ENCODE measurements at regions not wholly inside any gene's neighbourhood (a gene's known extent, or its start where the extent isn't known, plus 50 kb on each side); places are given as distances from the start of the nearest gene placed in this dataset.

DNA sequence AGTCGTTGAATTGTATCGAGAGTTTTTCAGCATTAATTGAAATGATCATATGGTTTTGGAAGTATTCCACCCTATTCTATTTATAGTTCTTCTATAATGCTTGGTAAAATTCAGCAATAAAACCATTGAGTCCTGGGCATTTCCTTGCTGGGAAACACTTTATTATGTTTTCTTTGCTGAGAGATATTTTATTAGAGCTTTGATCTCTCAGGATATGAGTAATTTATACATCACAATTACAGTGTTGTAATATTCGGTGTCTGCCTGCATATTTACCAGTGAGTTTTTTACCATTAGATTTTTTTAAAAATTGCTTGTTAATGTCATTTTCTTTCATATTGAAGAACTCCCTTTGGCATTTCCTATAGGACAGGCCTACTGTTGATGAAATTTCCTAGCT is 402.7 kb upstream of the FSIP2 start:
- POLR2A ChIA-PET = no interaction called here
- TF ChIP-seq CTCF (IDR thresholded peaks at IDR 0.05; ENCODE audit: control extremely low read depth, extremely low read depth, low read depth, missing control alignments) = no peak
- DNase-seq (ENCODE audit: extremely low spot score) = no peak
- CTCF ChIA-PET = interaction anchor here (1.5 to 2.9 kb wide), 2 partner anchors 9 to 11 kb away, joined by 4 to 9 read pairs; no protein-coding TSS in a partner anchor

DNA sequence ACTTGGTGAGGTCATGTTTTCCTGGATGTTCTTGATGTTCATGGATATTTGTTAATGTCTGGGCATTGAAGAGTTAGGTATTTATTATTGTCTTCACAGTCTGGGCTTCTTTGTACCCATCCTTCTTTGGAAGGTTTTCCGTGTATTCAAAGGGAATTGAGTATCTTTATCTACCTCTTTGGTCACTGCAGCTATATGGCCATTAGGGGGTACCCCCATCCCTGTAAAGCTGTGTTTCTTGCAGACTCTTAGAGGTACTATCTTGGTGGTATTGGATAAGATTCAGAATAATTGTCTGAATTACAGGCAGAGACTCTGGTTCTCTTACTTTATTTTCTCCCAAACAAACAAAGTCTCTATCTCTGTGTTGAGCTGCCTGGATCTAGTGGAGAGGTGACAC is 401.6 kb upstream of the FSIP2 start:
- ChIA-PET CTCF (interaction anchor here (1.2 to 2.9 kb wide), 4 partner anchors 9 to 19 kb away, joined by 3 to 9 read pairs (median 5); no protein-coding TSS in a partner anchor), POLR2A (no interaction called here)
- no peak for DNase-seq (ENCODE audit: extremely low spot score)
- no peak for TF ChIP-seq CTCF (IDR thresholded peaks at IDR 0.05; ENCODE audit: control extremely low read depth, extremely low read depth, low read depth, missing control alignments)

- POLR2A ChIA-PET = no interaction called here
- CTCF ChIA-PET = interaction anchor here (0.8 to 2.9 kb wide), 6 partner anchors 8 to 401 kb away, joined by 3 to 9 read pairs (median 4); partner anchors contain the start of gene FSIP2
- TF ChIP-seq CTCF (IDR thresholded peaks at IDR 0.05; ENCODE audit: control extremely low read depth, extremely low read depth, low read depth, missing control alignments) = no peak
- DNase-seq (ENCODE audit: extremely low spot score) = no peak
Observed at GRCh38 chr2:185338104-185338503, 400.5 kb upstream of the FSIP2 start.

DNA sequence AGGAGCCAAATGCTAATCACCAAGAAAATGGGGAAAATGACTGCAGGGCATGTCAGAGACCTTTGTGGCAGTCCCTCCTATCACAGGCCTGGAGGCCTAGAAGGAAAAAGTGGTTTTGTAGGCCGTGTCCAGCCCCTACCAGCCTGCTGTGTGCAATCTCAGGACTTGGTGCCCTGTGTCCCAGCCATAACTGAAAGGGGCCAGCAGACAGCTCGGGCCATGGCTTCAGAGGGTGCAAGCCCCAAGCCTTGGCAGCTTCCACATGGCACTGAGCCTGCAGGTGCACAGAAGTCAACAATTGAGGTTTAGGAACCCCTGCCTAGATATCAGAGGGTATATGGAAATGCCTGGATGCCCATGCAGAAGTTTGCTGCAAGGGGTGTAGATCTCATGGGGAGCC is 391.2 kb upstream of the FSIP2 start:
- CTCF ChIA-PET = interaction anchor here (1.4 kb wide), 1 partner anchor 10 kb away, joined by 5 read pairs; no protein-coding TSS in a partner anchor
- DNase-seq (ENCODE audit: extremely low spot score) = no peak
- TF ChIP-seq CTCF (IDR thresholded peaks at IDR 0.05; ENCODE audit: control extremely low read depth, extremely low read depth, low read depth, missing control alignments) = no peak
- POLR2A ChIA-PET = no interaction called here

- no peak for DNase-seq (ENCODE audit: extremely low spot score)
- POLR2A ChIA-PET = no interaction called here
- CTCF ChIA-PET = no interaction called here
- no peak for TF ChIP-seq CTCF (IDR thresholded peaks at IDR 0.05; ENCODE audit: control extremely low read depth, extremely low read depth, low read depth, missing control alignments)
Observed at GRCh38 chr2:185360776-185361175, 377.8 kb upstream of the FSIP2 start.

DNA sequence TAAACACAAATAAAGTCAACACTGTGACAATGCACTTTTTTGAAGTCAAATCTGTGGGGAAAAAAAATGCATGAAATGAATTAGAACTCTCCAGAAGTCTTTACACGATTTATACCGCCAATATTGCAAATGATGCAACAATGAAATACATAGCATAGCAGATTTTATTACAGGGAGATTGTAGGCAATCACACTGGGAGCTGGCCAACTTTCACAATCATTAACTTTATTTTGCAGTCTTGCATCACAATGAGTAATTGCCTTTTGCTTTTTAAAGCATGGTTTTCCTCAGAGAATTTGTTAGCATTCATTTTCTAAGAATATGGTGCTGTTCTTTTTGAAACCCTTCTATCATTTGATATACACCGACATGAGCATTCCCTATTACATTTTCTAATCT is 366.4 kb upstream of the FSIP2 start:
- POLR2A ChIA-PET = no interaction called here
- no peak for DNase-seq (ENCODE audit: extremely low spot score)
- CTCF ChIA-PET = no interaction called here
- TF ChIP-seq CTCF (IDR thresholded peaks at IDR 0.05; ENCODE audit: control extremely low read depth, extremely low read depth, low read depth, missing control alignments) = no peak

- CTCF ChIA-PET = interaction anchor here (1.8 kb wide), 1 partner anchor 10 kb away, joined by 4 read pairs; no protein-coding TSS in a partner anchor
- POLR2A ChIA-PET = no interaction called here
- TF ChIP-seq CTCF (IDR thresholded peaks at IDR 0.05; ENCODE audit: control extremely low read depth, extremely low read depth, low read depth, missing control alignments) = no peak
- DNase-seq (ENCODE audit: extremely low spot score) = no peak
Observed at GRCh38 chr2:185373229-185373628, 365.4 kb upstream of the FSIP2 start.

Measured in GM10248 (cell line).